GM12892 (cell line): ENCODE measurements at regions not wholly inside any gene's neighbourhood (a gene's known extent, or its start where the extent isn't known, plus 50 kb on each side); places are given as distances from the start of the nearest gene placed in this dataset.
"Not testable (repeated sequence)": the region's sequence is repeated elsewhere in the genome, so short reads cannot be mapped to it uniquely, and the experiment has no call there.

Experiments
- DNase-seq: peaks from one replicate; pipeline ENCODE4 v3.0.0; 2011; ENCODE audit not compliant: insufficient read length
- FAIRE-seq: peaks from 2 replicates; lab custom pipeline; 2011; peaks lifted over from hg19 to GRCh38; lab: Jason Lieb, UNC
- POLR2A ChIP-seq: IDR thresholded peaks from 2 replicates; pipeline ENCODE4 v1.6.1; 2011; ENCODE audit warnings: low read depth, low read length, control low read depth
- POLR2AphosphoS5 ChIP-seq: IDR thresholded peaks from 2 replicates; pipeline ENCODE4 v1.6.1; 2011; ENCODE audit warnings: low read depth, low read length, control low read depth
- TAF1 ChIP-seq: IDR thresholded peaks from 2 replicates; pipeline ENCODE4 v1.6.1; 2011; ENCODE audit warnings: low read depth, mild to moderate bottlenecking, control low read depth, low read length, borderline replicate concordance

DNA sequence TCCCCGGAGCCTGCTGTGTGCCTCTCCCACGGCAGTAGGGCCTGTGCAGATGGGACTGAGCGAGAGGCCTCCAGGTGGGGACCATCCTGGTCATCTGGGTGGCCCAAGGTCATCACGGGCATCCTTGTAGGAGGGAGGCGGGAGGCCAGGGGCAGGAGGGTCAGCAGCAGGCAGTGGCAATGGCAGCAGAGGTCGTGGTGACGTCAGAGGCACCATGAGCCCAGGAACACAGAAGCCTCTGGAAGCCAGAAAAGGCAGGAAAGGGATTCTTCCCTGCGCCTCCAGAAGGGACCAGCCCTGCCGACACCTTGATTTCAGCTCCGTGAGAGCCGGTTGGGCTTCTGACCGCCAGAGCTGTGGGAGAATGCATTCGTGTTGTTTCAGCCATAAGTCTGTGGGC is 190.3 kb downstream of the BANP start:
- FAIRE-seq (no peak), DNase-seq (no peak)
- TF ChIP-seq POLR2AphosphoS5 (no peak), POLR2A (no peak), TAF1 (no peak)

DNA sequence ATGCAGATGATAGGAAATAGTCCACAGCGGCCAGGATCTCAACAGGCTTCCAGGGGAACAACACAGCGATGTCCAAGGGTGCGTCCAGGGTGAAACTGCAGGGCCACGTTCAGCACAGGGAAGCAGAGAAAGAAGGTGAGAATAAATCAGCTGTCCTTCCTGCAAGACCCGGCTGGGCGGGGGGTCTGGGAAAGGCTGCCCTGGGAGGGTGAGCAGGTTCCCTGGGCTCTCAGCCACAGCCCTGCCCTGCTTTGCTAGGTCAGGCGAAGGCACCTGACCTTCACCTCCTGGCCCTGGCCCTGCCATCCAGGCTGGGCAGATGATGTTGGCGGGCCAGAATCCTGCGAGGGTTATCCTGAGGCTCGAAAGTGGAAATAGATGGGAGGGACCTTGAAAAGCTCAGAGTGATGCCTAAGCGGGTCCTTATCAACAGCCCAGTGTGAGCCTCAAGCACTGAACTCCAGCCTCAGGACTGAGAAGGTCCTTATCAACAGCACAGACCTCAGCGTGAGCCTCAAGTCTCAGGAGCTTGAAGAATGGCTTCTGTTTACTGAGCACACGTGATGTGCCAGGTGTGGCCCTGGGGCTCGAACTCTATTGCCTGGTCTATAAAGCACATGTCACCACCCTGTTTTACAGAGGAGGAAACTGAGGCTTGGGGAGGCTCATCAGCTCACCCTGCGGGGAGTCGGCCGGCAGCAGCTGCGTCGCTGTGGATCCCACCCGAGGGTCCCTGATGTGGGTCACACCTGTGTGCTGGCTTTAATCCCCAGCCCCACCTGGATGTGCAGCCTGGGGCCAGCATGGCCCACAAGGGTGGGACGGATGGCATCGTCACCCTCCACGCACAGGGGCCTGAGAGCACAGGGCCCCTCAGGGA is 191.1 kb downstream of the BANP start:
- DNase-seq, FAIRE-seq: not testable (repeated sequence)

DNA sequence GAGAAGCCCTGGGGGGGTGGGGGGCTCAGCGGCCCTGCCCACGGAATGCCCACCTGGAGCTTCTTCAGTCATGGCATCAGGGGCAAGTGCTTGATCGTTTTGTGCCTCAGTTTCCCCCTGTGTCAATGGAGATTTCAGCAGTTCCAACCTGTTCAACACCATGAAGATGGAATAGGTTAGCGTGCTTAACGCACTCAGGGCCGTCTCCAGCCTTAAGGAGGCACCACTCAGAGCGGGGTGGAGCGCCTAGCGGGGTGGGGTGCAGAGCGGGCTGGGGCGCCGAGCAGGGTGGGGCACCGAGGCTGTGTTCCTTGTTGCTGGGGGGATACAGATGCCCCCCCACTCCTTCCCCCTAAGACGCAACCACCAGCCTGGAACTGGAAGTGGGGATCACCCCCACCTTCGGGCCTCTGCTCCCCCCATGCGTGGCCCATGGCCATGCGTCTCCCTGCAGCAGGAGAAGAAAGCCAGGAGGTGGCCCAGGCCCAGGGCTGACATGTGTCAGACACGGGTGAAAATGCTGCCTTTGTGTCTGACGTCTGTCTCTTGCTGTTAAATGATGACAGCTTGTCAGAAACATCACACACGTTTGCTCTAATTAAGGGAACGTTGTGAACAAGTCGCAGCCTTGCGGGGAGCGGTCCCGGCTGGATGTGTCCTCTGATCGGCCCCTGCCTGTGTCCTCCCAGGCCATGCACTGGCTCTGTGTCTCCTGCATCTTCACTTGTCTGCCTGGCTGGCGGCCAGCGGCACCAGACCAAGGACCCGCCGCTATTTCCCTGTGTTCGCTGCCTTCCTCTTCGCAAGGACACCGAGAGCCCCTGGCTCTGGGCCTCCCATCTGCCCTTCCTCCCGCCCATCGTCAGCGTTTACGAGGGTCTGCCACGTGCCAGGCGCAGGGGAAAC is 192.1 kb downstream of the BANP start:
- FAIRE-seq, DNase-seq: not testable (repeated sequence)

DNA sequence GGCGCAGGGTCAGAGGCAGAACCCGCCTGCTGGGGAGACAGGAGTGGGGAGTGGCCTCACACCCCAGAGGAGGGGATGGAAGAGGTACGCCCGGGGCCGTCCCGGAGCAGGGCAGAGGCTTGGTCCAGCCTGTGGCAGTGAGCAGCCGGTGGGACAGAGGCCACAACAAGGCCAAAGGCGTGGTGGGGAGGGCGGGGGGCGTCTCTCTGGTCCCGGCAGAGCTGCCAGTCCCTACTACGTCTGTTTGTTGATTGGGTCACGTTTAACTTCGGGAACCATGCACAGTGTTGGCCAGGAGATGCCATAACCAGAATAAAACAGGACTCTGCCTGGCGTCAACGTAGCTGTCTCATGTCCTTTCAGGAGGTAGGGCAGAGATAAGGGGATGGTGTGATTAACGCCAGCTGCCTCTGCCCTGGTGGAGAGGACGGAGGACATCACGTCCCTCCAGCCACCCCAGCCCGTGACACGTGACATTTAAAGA is 192.8 kb downstream of the BANP start:
- FAIRE-seq (no peak), DNase-seq (no peak)
- TF ChIP-seq TAF1 (no peak), POLR2A (no peak), POLR2AphosphoS5 (no peak)

DNA sequence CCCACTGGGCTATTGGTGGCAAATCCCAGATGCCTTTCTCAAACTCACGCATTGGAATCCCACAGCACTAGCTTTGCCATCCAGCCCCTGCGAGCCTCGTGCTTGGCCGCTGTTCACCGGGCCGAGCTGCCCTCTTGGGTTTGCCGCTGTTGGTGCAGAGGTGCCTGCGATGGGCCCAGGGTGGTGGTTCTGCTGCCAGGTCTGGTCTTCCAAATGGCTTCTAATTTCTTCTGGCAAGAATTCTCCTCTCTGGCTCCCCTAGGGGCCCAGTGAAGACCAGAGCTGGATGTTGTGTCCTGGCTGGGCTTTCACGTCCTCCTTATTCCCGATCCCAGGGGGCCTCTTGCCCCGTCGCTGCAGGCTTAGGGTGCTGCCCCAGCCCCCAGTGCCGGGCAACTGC is 194.1 kb downstream of the BANP start:
- DNase-seq, FAIRE-seq: not testable (repeated sequence)

DNA sequence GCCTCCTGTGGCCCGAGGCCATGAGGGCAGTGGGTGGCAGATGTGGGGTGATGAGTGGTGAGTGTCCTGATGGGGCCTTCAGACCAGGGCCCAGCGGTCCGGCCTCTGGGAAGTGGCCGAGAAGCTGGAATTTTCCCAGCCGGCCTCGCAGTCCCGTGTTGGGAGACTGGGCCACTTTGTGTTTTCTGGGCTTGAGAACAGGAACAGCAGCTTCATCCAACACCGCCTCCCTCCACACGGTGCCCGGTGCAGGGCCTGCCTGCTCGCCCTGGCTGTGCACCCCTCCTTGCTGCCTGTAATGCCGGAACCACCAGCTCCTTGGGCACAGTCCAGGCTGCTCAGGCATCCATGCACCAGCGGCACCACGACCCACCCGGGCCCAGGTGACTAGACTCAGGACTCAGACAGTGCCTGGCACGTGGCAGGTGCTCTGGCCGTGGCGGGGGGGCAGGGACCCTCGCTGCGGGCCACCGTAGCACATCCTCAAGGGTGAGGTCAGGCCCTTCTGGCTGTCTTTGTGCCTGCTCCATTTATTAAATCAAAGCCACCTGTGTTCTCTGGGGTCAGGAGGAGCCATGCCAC is 194.7 kb downstream of the BANP start:
- FAIRE-seq, DNase-seq: not testable (repeated sequence)

DNA sequence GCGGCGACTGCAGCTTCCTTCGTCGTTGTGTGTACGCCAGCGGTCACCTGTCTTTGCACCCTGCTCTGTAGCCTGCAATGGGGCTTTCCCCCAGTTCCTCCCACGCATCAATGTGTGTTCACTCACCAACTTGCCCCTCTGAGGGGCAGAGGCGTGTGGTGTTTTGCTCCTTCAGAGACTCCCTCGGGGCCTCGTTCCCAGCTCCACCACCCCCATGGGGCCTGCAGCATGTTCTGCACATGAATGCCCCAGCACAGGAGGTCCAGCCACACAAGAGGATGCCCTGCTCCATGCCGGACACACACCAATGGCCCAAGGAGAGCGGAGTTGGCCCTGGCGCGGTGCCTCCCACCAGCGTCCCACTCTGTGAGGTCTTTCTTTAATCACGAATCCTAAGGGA is 196.8 kb downstream of the BANP start:
- DNase-seq, FAIRE-seq: not testable (repeated sequence)

DNA sequence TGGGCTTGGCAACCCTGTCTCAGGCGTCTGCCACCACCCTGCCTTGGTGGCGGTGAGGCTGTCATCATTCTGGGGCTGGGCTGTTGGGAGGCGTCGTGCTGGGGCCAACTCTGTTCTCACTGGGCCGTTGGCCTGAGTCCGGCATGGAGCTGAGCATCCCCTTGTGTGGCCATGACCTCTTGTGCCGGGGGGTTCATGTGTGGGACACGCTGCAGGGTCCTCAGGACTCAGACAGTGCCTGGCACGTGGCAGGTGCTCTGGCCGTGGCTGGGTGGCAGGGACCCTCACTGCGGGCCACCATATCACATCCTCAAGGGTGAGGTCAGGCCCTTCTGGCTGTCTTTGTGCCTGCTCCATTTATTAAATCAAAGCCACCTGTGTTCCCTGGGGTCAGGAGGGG is 197.4 kb downstream of the BANP start:
- DNase-seq, FAIRE-seq: not testable (repeated sequence)

DNA sequence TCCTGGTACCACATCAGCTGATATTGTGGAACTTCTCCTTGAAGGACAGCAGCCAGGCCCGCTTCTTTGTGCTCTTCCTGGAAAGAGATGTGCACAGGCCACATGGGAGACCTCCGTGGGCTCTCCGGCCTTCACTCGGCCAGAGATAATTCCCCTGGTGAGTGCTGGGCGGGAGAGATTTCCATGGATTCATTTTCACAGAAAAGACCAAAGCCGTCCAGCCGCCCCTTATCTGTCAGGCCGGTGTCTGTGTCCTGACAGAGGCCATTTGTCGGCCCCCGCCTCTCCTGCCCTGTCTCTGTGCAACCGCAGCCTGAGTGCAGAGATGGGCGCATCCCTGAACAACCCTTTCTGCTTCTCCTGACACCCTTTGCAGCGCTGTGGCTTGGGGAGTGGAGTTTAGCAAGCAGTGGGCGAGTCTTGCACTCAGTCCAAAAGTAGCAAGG is 197.9 kb downstream of the BANP start:
- not testable (repeated sequence) for DNase-seq, FAIRE-seq

DNA sequence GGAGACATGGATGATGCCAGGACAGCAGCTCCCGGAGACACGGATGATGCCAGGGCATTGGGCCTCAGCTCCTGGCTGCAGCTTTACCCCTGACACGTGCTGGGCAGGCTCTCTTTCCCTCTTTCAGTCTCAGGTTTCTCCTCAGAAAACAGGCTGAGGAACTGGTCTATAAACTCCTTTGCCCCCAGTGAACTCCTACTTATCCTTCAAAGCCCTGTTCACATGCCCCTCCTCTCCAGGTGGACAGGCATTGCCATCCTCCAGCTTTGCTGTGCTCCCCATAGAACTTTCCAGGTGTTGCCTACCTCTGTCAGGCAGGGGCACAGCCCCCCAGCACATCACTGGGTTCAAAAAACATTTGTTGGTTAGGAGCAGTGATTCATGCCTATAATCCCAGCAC is 198.4 kb downstream of the BANP start:
- DNase-seq, FAIRE-seq: not testable (repeated sequence)

DNA sequence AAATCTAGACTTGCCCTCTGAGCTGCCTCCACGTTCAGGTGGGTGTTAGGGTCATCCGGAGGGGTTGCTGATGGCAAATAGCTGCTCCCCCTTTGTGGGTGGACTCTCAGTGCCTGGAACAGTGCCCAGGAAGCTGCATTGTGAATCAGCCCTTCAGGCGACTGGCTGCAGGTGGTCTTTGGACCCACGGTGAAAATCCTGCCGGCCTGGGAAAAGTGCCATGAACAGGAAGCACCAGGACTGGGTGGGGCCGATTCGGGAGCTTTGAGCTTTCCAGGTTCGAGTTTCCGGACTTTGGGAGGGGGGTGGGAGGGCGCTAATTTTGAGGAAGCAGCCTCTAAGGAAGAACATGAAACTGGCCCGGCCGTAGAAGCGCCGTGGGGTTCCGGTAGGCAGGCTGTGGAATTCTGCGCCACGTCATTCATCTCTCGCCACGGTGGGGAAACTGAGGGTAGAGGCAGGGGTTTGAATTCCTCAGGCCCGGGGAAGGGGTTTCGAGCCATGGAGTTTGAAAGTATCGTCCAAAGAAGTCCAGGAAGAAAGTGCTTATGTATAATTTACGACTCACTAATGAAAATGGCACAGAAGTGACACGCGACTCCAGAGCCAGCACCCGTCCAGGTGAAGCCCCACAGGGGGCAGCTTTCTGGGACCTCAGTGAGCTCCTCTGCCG is 199.4 kb downstream of the BANP start:
- FAIRE-seq, DNase-seq: not testable (repeated sequence)

DNA sequence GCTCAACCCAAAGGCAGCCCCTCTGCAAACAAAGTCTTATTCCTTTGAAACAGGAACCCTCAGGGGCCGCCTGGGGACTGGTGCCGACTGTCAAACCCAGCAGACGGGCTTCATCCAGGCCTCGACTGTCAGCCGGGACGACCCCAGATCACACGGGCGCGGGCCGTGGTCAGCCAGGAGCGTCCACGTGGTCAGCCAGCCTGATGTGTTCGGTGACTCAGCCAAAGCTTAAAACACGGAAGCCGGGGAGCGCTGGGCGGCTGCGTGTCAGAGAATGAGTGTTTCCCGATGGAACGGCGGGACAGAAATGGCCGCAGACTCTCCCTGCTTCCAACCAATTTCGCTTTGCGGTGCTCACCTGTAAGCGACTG is 199.9 kb downstream of the BANP start:
- not testable (repeated sequence) for DNase-seq, FAIRE-seq

DNA sequence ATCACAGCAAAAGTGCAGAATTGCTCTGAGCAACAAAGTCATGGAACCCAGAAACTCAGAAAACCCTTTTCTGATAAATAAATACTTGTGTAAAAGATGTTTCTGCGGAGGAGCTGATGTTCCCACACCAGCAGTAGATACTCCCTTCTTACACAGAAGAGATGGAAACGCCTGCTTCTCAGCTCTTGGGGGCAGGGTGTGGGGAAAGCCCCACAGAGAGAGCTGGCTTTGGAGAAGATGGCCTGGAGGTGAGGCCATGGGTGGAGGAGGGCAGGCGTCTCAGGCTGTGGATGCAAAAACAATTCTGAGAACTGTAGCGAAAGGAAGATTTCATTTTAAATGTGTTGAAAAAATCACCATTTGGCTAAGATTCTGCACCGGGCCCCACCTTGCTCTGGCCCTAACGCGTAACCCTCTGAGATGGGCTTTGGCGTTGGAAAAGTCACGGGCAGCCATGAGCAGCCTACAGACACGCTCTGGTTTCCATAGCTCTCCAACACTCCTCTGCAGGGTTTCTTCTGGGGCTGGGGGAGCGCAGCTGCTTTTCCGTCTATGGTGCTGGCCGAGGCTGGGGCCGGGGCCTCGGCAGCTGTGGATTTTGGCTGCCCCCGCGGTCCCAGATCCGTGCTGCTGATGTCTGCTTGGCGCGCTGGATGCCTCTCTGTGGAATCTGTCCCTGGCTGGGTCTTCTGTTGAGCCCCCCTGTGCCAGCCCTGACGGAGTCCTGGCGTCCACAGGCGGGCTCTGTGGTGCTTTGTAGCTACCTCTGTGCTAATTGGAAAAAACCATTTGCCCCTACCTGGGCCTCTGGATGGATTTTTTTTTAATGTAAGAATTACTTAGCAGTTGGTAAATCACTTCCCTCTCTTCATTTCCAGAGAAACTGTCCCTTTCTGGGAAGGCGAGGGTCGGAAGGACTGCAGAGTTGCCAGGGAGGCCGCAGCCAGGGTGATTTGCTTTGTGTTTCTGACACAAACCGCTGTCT is 200.9 kb downstream of the BANP start:
- not testable (repeated sequence) for FAIRE-seq, DNase-seq

DNA sequence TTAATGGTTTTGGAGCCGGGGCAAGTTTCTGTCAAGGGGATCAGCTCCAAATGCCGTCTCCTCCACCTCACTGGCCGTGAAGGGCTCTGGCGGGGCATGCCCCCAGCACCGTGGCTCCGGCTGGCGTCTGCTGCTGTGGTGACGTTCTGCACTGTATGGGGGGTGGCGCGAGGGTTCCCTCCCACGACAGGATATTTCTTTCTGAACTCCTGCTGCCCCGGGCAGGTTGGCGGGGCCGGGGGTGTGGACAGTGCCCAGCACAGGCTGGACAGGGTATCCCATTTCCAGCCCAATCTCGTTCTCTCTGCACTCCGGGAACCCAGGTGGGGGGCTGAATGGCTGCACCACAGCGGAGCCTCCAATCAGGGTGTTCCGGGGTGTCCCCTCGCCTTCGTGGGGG is 201.6 kb downstream of the BANP start:
- not testable (repeated sequence) for DNase-seq, FAIRE-seq

DNA sequence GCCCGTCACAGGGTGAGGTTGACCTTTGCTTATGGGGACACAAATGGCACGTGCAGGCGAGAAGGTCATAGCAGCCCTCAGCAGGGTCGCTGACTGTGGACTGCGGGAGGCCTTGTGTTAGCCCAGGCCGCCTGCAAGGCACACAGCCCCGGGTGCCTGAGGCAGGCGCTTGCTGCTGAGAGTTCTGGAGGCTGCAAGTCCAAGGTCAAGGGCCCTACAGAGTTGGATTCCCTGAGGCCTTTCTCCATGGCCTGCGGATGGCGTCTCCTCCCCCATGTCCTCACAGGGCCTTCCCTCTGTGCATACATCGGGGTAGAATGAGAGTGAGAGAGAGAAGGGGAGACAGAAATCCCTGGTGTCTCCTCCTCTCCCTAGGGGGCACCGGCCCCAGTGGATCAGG is 202.3 kb downstream of the BANP start:
- DNase-seq, FAIRE-seq: not testable (repeated sequence)

DNA sequence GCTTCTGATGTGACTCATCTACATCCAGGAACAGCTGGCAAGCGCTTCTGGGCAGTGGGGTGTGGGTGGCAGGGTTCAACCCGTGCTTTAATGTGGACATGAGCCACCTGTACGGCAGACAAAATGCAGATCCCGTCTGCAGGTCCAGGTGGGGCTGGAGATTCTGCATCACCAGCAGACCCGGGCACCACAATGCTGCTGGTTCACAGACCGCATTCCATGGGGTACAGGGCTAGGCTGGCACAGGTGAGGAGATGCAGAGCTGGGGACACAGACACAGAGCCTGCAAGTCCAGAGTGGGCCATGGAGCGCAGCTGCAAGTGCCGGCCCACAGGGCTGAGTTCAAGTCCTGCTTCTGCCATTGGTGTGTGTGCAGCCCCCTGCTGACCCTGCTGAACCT is 203.7 kb downstream of the BANP start:
- not testable (repeated sequence) for DNase-seq, FAIRE-seq

DNA sequence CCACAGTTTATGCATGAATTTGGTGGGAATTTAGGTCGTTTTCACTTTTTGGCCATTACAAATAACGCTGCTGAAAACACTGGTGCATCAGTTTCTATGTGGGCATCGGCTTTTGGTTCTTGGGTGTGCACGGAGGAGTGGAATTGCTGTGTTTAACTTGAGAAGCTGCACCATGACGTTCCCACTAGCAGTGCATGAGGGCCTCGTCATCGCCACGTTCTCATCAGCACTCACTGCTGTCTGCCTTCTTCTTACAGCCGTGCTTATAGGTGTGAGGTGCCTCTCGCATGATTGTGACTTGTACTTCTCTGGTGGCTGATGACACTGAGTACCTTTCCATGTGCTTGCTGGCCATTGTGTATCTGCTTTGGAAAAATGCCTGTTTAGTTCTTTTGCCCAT is 204.4 kb downstream of the BANP start:
- DNase-seq, FAIRE-seq: not testable (repeated sequence)
